Right lobe of liver (tissue), 6 donors: ENCODE measurements at regions not wholly inside any gene's neighbourhood (a gene's known extent, or its start where the extent isn't known, plus 50 kb on each side); places are given as distances from the start of the nearest gene placed in this dataset.

Experiments
- ATAC-seq, 4 donors: fragments of 200-7000 bp; cut with Tn5 transposase; one replicate each; pipeline ENCODE4 v1.9.1; 2020; ENCODE audit warnings: mild to moderate bottlenecking in 4 of 4, moderate library complexity in 4 of 4
- DNase-seq, 3 donors: peaks; one replicate each; pipeline ENCODE4 v3.0.0-alpha.2; 2020
- H3K27ac ChIP-seq, 3 donors: fragments of 200-600 bp; one replicate each; pipeline ENCODE4 v1.8.0; 2022
- H3K27me3 ChIP-seq, 2 donors: fragments of 200-600 bp; one replicate each; pipeline ENCODE4 v1.8.0; 2022
- H3K36me3 ChIP-seq, 4 donors: fragments of 200-600 bp; sonication (generic) in 1 of 4; one replicate each; pipeline versions ENCODE4 v1.5.1 to v1.8.0; 2017 to 2022; ENCODE audit warnings: control low read depth in 1 of 4
- H3K4me1 ChIP-seq, 4 donors: fragments of 200-600 bp; sonication (generic) in 1 of 4; one replicate each; pipeline versions ENCODE4 v1.5.1 to v1.8.0; 2017 to 2022; ENCODE audit warnings: control low read depth in 1 of 4
- H3K4me3 ChIP-seq, 3 donors: fragments of 200-600 bp; one replicate each; pipeline ENCODE4 v1.8.0; 2022
- H3K9me3 ChIP-seq, 4 donors: fragments of 200-600 bp; sonication (generic) in 1 of 4; one replicate each; pipeline versions ENCODE4 v1.5.1 to v1.8.0; 2017 to 2022; ENCODE audit warnings: control low read depth in 1 of 4
- POLR2A ChIP-seq: fragments of 450-650 bp; IDR thresholded peaks from one replicate; pipeline ENCODE4 v1.6.1; 2017; ENCODE audit warnings: antibody characterized with exemption, mild to moderate bottlenecking
- WGBS: methylation state at CpG from one replicate; pipeline ENCODE4 v1.1.6; 2018; ENCODE audit warnings: low coverage, low lambda C conversion rate; ENCODE audit not compliant: insufficient coverage; ENCODE audit errors: missing lambda C conversion rate; 5-methylcytosine and 5-hydroxymethylcytosine counted together
- intact Hi-C, 2 donors: fragments of 100-400 bp; cut with DNase I; formaldehyde crosslinking; loops; one replicate each; pipeline versions ENCODE4 v1.11.2 to v1.14.1; 2022
- TF ChIP-seq, protein P1 (sequence below), 4 donors: fragments of 200-600 bp in 3 of 4; fragments of 450-650 bp in 1 of 4; IDR thresholded peaks; one replicate each; pipeline versions ENCODE4 v1.5.1 to v1.8.0; 2016 to 2022; ENCODE audit warnings: antibody characterized with exemption in 4 of 4, mild to moderate bottlenecking in 2 of 4
- donor health status: DM: no; HTN: yes; CAD: no.
- donor health status: DM: no; HTN: no; CAD: no.
- donor health status: DM: no; HTN: no; CAD: no.
- donor health status: DM: no; HTN: yes; CAD: no.
- donor health status: DM: no; HTN: yes; CAD: no.

DNA sequence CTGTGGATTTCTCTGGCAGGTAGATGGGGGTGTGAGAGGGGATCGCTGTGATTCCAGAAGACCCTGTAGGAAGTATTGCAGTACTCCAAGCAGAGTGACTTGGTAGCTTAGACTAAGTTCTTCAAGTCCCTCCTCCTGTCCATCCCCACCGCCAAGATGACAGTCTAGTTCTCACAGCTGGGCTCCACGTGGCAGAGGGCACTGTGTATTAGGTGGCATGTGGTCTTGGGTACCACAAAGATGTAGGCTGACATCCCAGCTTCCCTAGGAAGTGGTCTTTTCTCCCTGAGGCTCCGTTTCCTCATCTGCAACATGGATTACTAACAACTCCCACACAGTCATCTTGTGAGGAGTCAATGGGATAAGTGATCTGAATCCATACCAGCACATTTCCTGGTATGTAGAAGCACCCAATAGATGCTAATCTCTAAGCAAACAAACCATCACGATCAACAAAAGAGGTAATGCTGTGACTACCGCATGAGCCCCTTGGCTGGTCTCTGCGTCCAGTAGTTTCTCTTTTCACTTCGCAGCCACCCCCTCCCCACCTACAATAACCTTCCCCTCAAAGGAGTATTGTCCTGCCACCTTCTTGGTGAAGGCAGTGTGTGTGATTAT lies 349.1 kb upstream of the EEF2KMT start:
- TF ChIP-seq, protein P1, sequence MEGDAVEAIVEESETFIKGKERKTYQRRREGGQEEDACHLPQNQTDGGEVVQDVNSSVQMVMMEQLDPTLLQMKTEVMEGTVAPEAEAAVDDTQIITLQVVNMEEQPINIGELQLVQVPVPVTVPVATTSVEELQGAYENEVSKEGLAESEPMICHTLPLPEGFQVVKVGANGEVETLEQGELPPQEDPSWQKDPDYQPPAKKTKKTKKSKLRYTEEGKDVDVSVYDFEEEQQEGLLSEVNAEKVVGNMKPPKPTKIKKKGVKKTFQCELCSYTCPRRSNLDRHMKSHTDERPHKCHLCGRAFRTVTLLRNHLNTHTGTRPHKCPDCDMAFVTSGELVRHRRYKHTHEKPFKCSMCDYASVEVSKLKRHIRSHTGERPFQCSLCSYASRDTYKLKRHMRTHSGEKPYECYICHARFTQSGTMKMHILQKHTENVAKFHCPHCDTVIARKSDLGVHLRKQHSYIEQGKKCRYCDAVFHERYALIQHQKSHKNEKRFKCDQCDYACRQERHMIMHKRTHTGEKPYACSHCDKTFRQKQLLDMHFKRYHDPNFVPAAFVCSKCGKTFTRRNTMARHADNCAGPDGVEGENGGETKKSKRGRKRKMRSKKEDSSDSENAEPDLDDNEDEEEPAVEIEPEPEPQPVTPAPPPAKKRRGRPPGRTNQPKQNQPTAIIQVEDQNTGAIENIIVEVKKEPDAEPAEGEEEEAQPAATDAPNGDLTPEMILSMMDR (IDR thresholded peaks at IDR 0.05) = no peak
- no peak for TF ChIP-seq POLR2A
- intact Hi-C loops = no loop called here
- no peaks in the 10 kb centered on the region for H3K4me1 ChIP-seq
- DNase-seq = no peak
- 48% methylated on average over 7 of the region's 8 CpGs for WGBS
- ATAC-seq = no peak
- no peaks in the 10 kb centered on the region for H3K36me3 ChIP-seq
- H3K27ac ChIP-seq = no peak overlapping the region
- H3K4me3 ChIP-seq = no peak overlapping the region
- H3K9me3 ChIP-seq = no peaks in the 10 kb centered on the region
- no peaks in the 10 kb centered on the region for H3K27me3 ChIP-seq

DNA sequence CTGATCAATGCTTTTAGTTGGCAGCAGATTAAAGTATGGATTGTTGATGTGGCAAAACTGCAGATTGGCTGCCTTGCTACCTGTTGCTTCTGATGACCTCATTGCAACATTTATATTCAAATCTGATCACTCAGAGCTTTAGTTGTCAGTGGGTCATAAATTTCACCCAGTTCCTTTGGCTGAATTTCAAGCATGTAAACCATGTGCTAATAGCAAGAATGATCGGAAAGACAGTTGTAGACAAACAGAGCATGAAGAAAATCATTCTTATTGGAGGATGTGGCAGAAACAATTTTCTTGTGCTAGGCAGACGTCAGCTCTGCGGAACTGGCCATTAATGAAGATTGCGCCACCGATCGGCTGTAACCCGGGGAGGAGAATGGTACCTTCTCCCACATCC lies 346.6 kb upstream of the EEF2KMT start:
- Histone ChIP-seq H3K4me3 (no peak overlapping the region), H3K36me3 (no peaks in the 10 kb centered on the region), H3K9me3 (no peaks in the 10 kb centered on the region), H3K27me3 (no peaks in the 10 kb centered on the region), H3K4me1 (no peaks in the 10 kb centered on the region), H3K27ac (no peak overlapping the region)
- DNase-seq (no peak), ATAC-seq (no peak)
- intact Hi-C loops = no loop called here
- TF ChIP-seq, protein P1 (IDR thresholded peaks at IDR 0.05) = no peak
- TF ChIP-seq POLR2A = no peak
- 70% methylated on average over 7 of the region's 7 CpGs for WGBS

DNA sequence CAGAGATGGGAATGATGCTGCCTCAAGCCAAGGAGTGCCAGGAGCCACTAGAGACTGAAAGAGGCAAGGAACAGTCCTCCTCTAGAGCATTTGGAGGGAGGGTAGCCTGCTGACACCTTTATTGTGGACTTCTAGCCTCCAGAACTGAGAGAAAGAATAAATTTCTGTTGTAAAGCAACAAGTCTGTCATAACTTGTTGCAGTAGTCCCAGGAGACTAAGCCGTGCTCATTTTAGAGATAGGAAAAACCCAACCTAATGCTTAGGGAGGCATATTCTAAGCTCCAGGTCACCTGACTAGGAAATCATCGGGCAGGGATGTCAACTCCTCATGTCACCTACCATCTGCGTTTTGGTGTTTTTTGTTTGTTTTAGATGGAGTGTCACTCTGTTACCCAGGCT lies 345.4 kb upstream of the EEF2KMT start:
- Histone ChIP-seq H3K4me1 (no peaks in the 10 kb centered on the region), H3K27me3 (no peaks in the 10 kb centered on the region), H3K27ac (no peak overlapping the region), H3K36me3 (no peaks in the 10 kb centered on the region), H3K4me3 (no peak overlapping the region), H3K9me3 (no peaks in the 10 kb centered on the region)
- ATAC-seq = no peak
- DNase-seq = no peak
- intact Hi-C loops = no loop called here
- TF ChIP-seq, protein P1 (IDR thresholded peaks at IDR 0.05) = no peak
- no peak for TF ChIP-seq POLR2A
- WGBS = 45% methylated on average over 2 of the region's 3 CpGs

DNA sequence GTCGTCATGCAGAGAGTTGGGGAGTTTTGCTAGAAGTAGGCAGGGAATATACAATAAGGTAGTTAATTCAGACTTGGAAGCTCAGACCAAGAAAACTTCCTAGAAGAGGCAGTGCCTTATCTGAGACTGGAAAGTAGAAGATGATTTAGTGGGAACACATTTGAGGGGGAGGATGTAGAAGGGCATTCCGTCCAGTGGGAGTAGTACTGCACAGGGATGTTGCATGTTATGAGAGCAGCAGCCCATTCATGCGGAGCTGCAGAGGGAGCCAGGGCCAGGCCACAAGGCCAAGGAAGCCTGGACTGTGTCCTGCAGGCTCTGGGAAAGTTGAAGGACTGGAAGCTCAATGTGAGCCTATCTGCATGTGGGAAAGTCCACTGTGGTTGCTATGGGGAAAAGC lies 344.5 kb upstream of the EEF2KMT start:
- no peak for ATAC-seq
- intact Hi-C loops = no loop called here
- Histone ChIP-seq H3K4me1 (no peaks in the 10 kb centered on the region), H3K27me3 (no peaks in the 10 kb centered on the region), H3K36me3 (no peaks in the 10 kb centered on the region), H3K9me3 (no peaks in the 10 kb centered on the region), H3K4me3 (no peak overlapping the region), H3K27ac (no peak overlapping the region)
- TF ChIP-seq, protein P1 (IDR thresholded peaks at IDR 0.05) = no peak
- TF ChIP-seq POLR2A = no peak
- no peak for DNase-seq
- WGBS = 29% methylated on average over 2 of the region's 3 CpGs

DNA sequence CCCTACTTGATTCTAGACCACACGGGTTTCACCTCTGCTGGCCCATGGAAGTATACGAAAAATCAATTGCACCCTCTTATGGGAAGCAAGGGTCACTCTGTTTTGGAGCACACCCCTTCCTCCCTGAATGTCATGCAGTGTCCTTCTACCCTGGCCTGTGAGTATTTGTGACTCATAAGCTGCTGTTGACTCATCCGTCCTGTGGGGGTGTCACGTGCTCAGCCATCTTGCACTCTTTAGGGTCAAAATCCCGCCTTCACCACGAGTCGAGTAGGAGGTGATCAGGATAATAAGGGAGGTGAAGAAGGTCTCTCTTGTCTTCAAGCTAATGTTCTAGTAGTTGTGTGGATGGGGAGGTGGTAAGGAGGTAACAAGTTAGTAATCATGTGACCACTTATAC lies 341.0 kb upstream of the EEF2KMT start:
- 57% methylated on average over 7 of the region's 7 CpGs for WGBS

More for the DNA sequence above, 341.0 kb upstream of the EEF2KMT start:
- DNase-seq = no peak
- intact Hi-C loops = no loop called here
- Histone ChIP-seq H3K9me3 (no peaks in the 10 kb centered on the region), H3K36me3 (no peaks in the 10 kb centered on the region), H3K4me3 (no peak overlapping the region), H3K27ac (no peak overlapping the region), H3K4me1 (no peaks in the 10 kb centered on the region), H3K27me3 (no peaks in the 10 kb centered on the region)
- no peak for ATAC-seq
- no peak for TF ChIP-seq POLR2A
- TF ChIP-seq, protein P1 (IDR thresholded peaks at IDR 0.05) = no peak
